SK-N-SH treated with all-trans-retinoic acid at 6 μM for 48 hours (cell line): ENCODE measurements at regions not wholly inside any gene's neighbourhood (a gene's known extent, or its start where the extent isn't known, plus 50 kb on each side); places are given as distances from the start of the nearest gene placed in this dataset.

Experiments
- ARNTL ChIP-seq: fragments of 450-650 bp; formaldehyde crosslinking; IDR thresholded peaks from 2 replicates; pipeline ENCODE4 v1.5.0; 2020; ENCODE audit warnings: low read depth, mild to moderate bottlenecking, moderate library complexity, borderline replicate concordance
- CSDC2 ChIP-seq: fragments of 250-450 bp; sonication (Bioruptor Pico); IDR thresholded peaks from 2 replicates; pipeline ENCODE4 v1.5.0; 2020; ENCODE audit warnings: mild to moderate bottlenecking, moderate library complexity
- TOX ChIP-seq: fragments of 250-450 bp; sonication (Bioruptor Pico); IDR thresholded peaks from 2 replicates; pipeline ENCODE4 v1.8.0; 2021; ENCODE audit warnings: mild to moderate bottlenecking, moderate library complexity, borderline replicate concordance
- ZFP3 ChIP-seq: fragments of 250-450 bp; sonication (Bioruptor Pico); IDR thresholded peaks from 2 replicates; pipeline ENCODE4 v1.5.0; 2020; ENCODE audit warnings: mild to moderate bottlenecking, moderate library complexity
- TF ChIP-seq, protein P1 (sequence below): fragments of 250-450 bp; sonication (Bioruptor Pico); IDR thresholded peaks from 2 replicates; pipeline ENCODE4 v1.5.1; 2020; ENCODE audit warnings: low read depth, mild to moderate bottlenecking, moderate library complexity

- TF ChIP-seq ZFP3 (CRISPR knock-in tag) = no peak
- TF ChIP-seq TOX (CRISPR knock-in tag) = no peak
- TF ChIP-seq, protein P1, sequence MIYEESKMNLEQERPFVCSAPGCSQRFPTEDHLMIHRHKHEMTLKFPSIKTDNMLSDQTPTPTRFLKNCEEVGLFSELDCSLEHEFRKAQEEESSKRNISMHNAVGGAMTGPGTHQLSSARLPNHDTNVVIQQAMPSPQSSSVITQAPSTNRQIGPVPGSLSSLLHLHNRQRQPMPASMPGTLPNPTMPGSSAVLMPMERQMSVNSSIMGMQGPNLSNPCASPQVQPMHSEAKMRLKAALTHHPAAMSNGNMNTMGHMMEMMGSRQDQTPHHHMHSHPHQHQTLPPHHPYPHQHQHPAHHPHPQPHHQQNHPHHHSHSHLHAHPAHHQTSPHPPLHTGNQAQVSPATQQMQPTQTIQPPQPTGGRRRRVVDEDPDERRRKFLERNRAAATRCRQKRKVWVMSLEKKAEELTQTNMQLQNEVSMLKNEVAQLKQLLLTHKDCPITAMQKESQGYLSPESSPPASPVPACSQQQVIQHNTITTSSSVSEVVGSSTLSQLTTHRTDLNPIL = no peak
- TF ChIP-seq CSDC2 (CRISPR knock-in tag) = no peak
- no peak for TF ChIP-seq ARNTL (CRISPR knock-in tag)
These were observed 260.0 kb downstream of the ASMT start for GRCh38 chrX:1874899-1875298.
